K562 (cell line): ENCODE measurements at regions not wholly inside any gene's neighbourhood (a gene's known extent, or its start where the extent isn't known, plus 50 kb on each side); places are given as distances from the start of the nearest gene placed in this dataset.

ENCODE experiments used
- ATAC-seq: fragments of 200-7000 bp; cut with Tn5 transposase; 3 replicates; pipeline ENCODE4 v1.9.1; 2020; ENCODE audit warnings: moderate library complexity
- BruUV-seq: library from RNA; stranded (reverse); fragments of 400-500 nt; replicated peaks from 2 replicates; lab custom pipeline; 2021; lab: Mats Ljungman, UMichigan
- CTCF ChIA-PET: fragments of 300-600 bp; formaldehyde crosslinking; extraction: SDS; loops from one replicate; lab custom pipeline; 2021; ENCODE audit warnings: low intra/inter-chr PET ratio; lab: Yijun Ruan, JAX
- POLR2A ChIA-PET: fragments of 300-600, 350-650 bp; sonication (Branson Sonifier 250); formaldehyde crosslinking; extraction: SDS; loops from one replicate; lab custom pipeline; 2021; ENCODE audit warnings: antibody characterized with exemption, inconsistent platforms; lab: Yijun Ruan, JAX
- DNase-seq, 4 experiments: peaks; one replicate each; pipeline versions ENCODE4 v3.0.0 to v3.0.0-alpha.2; 2011 to 2018; ENCODE audit warnings: low spot score in 3 of 4, mixed read lengths in 3 of 4; ENCODE audit errors: extremely low read depth in 1 of 4
- FAIRE-seq: peaks from 2 replicates; lab custom pipeline; 2011; peaks lifted over from hg19 to GRCh38; lab: Jason Lieb, UNC
- H2AFZ ChIP-seq: 2 replicates; pipeline ENCODE4 v1.6.0; 2011; ENCODE audit warnings: low read depth, low read length, control low read depth, inconsistent platforms
- H3K27ac ChIP-seq: fragments of 200-600 bp; 3 replicates; pipeline ENCODE4 v1.8.0; 2011; ENCODE audit warnings: low read depth, mild to moderate bottlenecking, control low read depth, inconsistent platforms, low read length, moderate library complexity, mixed read lengths; ENCODE audit errors: extremely low read depth
- H3K27me3 ChIP-seq, 2 experiments: fragments of 300-600 bp in 1 of 2; 2 replicates in 1 of 2; 3 replicates in 1 of 2; pipeline versions ENCODE4 v1.6.0 to v1.8.0; 2011; ENCODE audit warnings: inconsistent platforms in 2 of 2, low read length in 2 of 2, mild to moderate bottlenecking in 1 of 2, mixed read lengths in 1 of 2, moderate library complexity in 1 of 2; ENCODE audit not compliant: control insufficient read depth in 2 of 2, insufficient read depth in 2 of 2
- H3K36me3 ChIP-seq: fragments of 300-600 bp; 3 replicates; pipeline ENCODE4 v1.8.0; 2011; ENCODE audit warnings: mild to moderate bottlenecking, low read length, inconsistent platforms; ENCODE audit not compliant: control insufficient read depth, insufficient read depth
- H3K4me1 ChIP-seq, 2 experiments: fragments of 200-600 bp in 1 of 2; replicated peaks in 1 of 2; 2 replicates in 1 of 2; 3 replicates in 1 of 2; pipeline versions ENCODE4 v1.5.1 to v1.8.0; 2011; ENCODE audit warnings: inconsistent platforms in 2 of 2, low read length in 2 of 2, mild to moderate bottlenecking in 1 of 2, mixed read lengths in 1 of 2, moderate library complexity in 1 of 2; ENCODE audit not compliant: control insufficient read depth in 2 of 2, insufficient read depth in 2 of 2
- H3K4me2 ChIP-seq: 2 replicates; pipeline ENCODE4 v1.6.1; 2011; ENCODE audit warnings: low read length, control low read depth, inconsistent platforms, mixed read lengths; ENCODE audit not compliant: insufficient read depth
- H3K4me3 ChIP-seq: fragments of 200-600 bp; sonication (generic), shearing (Covaris generic); 2 replicates; pipeline ENCODE4 v1.5.1; 2016; ENCODE audit warnings: control low read depth, inconsistent platforms
- H3K79me2 ChIP-seq: fragments of 200-600 bp; 3 replicates; pipeline ENCODE4 v1.8.0; 2011; ENCODE audit warnings: low read length, inconsistent platforms; ENCODE audit not compliant: control insufficient read depth, insufficient read depth
- H3K9ac ChIP-seq, 2 experiments: 2 replicates each; pipeline versions ENCODE4 v1.6.0 to v1.6.1; 2011; ENCODE audit warnings: low read depth in 2 of 2, low read length in 2 of 2, control low read depth in 1 of 2, inconsistent platforms in 1 of 2, mild to moderate bottlenecking in 1 of 2, mixed read lengths in 1 of 2; ENCODE audit not compliant: insufficient read depth in 1 of 2
- H3K9me1 ChIP-seq: one replicate; pipeline ENCODE4 v1.6.0; 2011; ENCODE audit warnings: inconsistent platforms, mild to moderate bottlenecking, low read length, moderate library complexity; ENCODE audit not compliant: control insufficient read depth, insufficient read depth
- H3K9me3 ChIP-seq: replicated peaks from 2 replicates; pipeline ENCODE4 v1.5.1; 2011; ENCODE audit warnings: low read depth, low read length, inconsistent platforms; ENCODE audit not compliant: control insufficient read depth, insufficient read depth
- H4K20me1 ChIP-seq: replicated peaks from 2 replicates; pipeline ENCODE4 v1.6.1; 2011; ENCODE audit warnings: low read length, inconsistent platforms, mixed read lengths; ENCODE audit not compliant: control insufficient read depth, insufficient read depth
- CHCHD3 ChIP-seq: fragments of 250-450 bp; sonication (Bioruptor Pico); IDR thresholded peaks from 2 replicates; pipeline ENCODE4 v2.1.2; 2022; ENCODE audit warnings: mild to moderate bottlenecking
- DEAF1 ChIP-seq: fragments of 450-650 bp; formaldehyde crosslinking; IDR thresholded peaks from 2 replicates; pipeline ENCODE4 v1.4.0; 2020; ENCODE audit warnings: mild to moderate bottlenecking, moderate library complexity
- HIVEP1 ChIP-seq: fragments of 250-450 bp; sonication (Bioruptor Pico); IDR thresholded peaks from 2 replicates; pipeline ENCODE4 v1.4.0; 2020; ENCODE audit warnings: mild to moderate bottlenecking
- NCOA6 ChIP-seq: fragments of 450-650 bp; IDR thresholded peaks from 2 replicates; pipeline ENCODE4 v1.6.1; 2017; ENCODE audit warnings: mild to moderate bottlenecking
- STAT5A ChIP-seq: IDR thresholded peaks from 2 replicates; pipeline ENCODE4 v1.6.1; 2012; ENCODE audit warnings: low read length, inconsistent platforms, borderline replicate concordance
- TCFL5 ChIP-seq: fragments of 250-450 bp; sonication (Bioruptor Pico); conservative IDR thresholded peaks from 2 replicates; pipeline ENCODE4 v1.6.1; 2021; ENCODE audit warnings: mild to moderate bottlenecking, moderate library complexity, matching md5 sums
- ZNF778 ChIP-seq: fragments of 450-650 bp; formaldehyde crosslinking; IDR thresholded peaks from 2 replicates; pipeline ENCODE4 v1.4.0; 2020; ENCODE audit warnings: mild to moderate bottlenecking, moderate library complexity
- WGBS: fragments of 100-300 bp; shearing (Covaris generic); methylation state at CpG from one replicate; pipeline ENCODE4 v1.1.6; 2016; ENCODE audit warnings: low coverage, mixed read lengths; ENCODE audit not compliant: insufficient coverage; ENCODE audit errors: missing lambda C conversion rate; 5-methylcytosine and 5-hydroxymethylcytosine counted together
- in situ Hi-C: fragments of 300-500 bp; cut with MboI; formaldehyde crosslinking; loops from 4 replicates; pipeline ENCODE4 v1.15.0; 2018; ENCODE audit warnings: inconsistent platforms, mixed read lengths
- intact Hi-C: fragments of 100-400 bp; cut with micrococcal nuclease; formaldehyde crosslinking; loops from 2 replicates; pipeline ENCODE4 v1.14.2; 2022
- TF ChIP-seq, protein P1 (sequence below): fragments of 450-650 bp; formaldehyde crosslinking; conservative IDR thresholded peaks from 2 replicates; pipeline ENCODE4 v1.4.0; 2022; ENCODE audit warnings: mild to moderate bottlenecking, missing genetic modification characterization

DNA sequence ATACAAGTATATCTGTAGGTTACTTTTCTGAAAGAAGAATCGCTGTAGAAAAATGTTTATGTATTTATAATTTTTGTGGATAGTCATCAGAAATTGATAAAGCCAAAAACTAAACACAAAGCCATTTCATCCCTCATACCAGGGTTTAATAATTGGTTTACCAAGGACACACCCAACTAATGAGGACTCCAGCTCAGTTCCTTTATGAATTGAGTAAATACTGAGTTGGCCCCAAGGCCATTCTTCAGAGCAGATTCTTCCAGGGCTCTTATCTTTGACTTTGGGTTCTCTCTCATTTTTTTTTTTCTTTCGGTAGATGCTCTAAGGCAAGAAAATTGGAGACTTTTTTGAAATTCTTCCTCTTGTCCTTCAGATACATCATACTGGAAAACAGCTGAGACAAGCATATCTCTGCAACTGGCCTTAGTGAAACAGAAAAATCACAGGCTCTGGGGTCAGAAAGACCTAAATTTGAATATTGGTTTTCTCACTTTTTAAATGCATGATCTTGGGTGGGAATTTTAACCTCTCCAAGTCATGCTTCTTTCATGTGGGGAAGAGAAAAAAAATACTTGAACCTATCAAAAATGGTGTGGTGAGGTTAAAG lies 401.8 kb downstream of the ARHGEF28 start:
- in situ Hi-C loops: loop anchor here (25.0 kb wide), 1 partner anchor 609 kb away; the partner anchor contains the start of gene ENC1
- H3K27ac ChIP-seq: no peak overlapping the region
- H3K36me3 ChIP-seq: no peaks in the 10 kb centered on the region
- no peak overlapping the region for H3K4me2 ChIP-seq
- no peak overlapping the region for H3K4me3 ChIP-seq
- POLR2A ChIA-PET: no interaction called here
- no peaks in the 10 kb centered on the region for H3K27me3 ChIP-seq
- 6% methylated on average over 2 of the region's 2 CpGs for WGBS
- DNase-seq (no peak), ATAC-seq (no peak), FAIRE-seq (no peak)
- H2AFZ ChIP-seq: no peak overlapping the region
- no peaks in the 10 kb centered on the region for H3K9me3 ChIP-seq
- CTCF ChIA-PET: no interaction called here
- TF ChIP-seq STAT5A: no peak
- H3K79me2 ChIP-seq: no peaks in the 10 kb centered on the region
- intact Hi-C loops: no loop called here
- no TSS peak for BruUV-seq
- H4K20me1 ChIP-seq: no peaks in the 10 kb centered on the region
- H3K9ac ChIP-seq: no peak overlapping the region
- H3K4me1 ChIP-seq: no peaks in the 10 kb centered on the region
- H3K9me1 ChIP-seq: no peaks in the 10 kb centered on the region

DNA sequence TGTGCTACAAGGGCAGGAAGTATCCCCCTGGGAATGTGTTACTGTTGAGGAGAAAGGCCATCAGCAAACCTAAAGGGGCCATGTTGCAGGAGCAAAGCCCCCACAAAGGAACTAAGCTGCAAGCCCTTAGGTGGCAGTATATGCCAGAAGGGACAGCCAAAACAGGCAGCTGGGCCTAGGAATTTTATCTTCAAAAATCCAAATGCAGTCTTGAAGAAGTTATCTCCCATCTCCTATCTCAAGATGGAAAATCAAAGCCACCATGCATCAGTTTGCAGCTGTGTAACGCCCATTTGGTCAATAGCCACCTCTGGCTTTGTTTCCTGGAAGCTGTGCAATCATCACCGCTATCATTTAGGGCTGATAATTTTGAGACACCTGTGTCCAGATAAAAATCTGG lies 400.3 kb downstream of the ARHGEF28 start:
- no peaks in the 10 kb centered on the region for H3K4me1 ChIP-seq
- no peak overlapping the region for H3K27ac ChIP-seq
- no peaks in the 10 kb centered on the region for H3K36me3 ChIP-seq
- H4K20me1 ChIP-seq: no peaks in the 10 kb centered on the region
- no peaks in the 10 kb centered on the region for H3K27me3 ChIP-seq
- in situ Hi-C loops (loop anchor here (25.0 kb wide), 1 partner anchor 611 kb away; the partner anchor contains the start of gene ENC1), intact Hi-C loops (no loop called here)
- H3K9me3 ChIP-seq: no peaks in the 10 kb centered on the region
- WGBS: 0% methylated on average over 2 of the region's 2 CpGs
- no peak for ATAC-seq
- ChIA-PET CTCF (interaction anchor here (0.6 kb wide), 1 partner anchor 334 kb away, joined by 3 read pairs; no protein-coding TSS in a partner anchor), POLR2A (no interaction called here)
- no peak overlapping the region for H3K4me2 ChIP-seq
- no peak for FAIRE-seq
- H2AFZ ChIP-seq: no peak overlapping the region
- no peaks in the 10 kb centered on the region for H3K9me1 ChIP-seq
- H3K4me3 ChIP-seq: no peak overlapping the region
- no peak overlapping the region for H3K9ac ChIP-seq
- no peaks in the 10 kb centered on the region for H3K79me2 ChIP-seq
- BruUV-seq: no TSS peak
- no peak for DNase-seq
- TF ChIP-seq CHCHD3 (CRISPR knock-in tag) (no peak), DEAF1 (CRISPR knock-in tag) (no peak), NCOA6 (no peak), TCFL5 (CRISPR knock-in tag) (no peak), HIVEP1 (no peak), ZNF778 (CRISPR knock-in tag) (no peak)
- TF ChIP-seq, protein P1, sequence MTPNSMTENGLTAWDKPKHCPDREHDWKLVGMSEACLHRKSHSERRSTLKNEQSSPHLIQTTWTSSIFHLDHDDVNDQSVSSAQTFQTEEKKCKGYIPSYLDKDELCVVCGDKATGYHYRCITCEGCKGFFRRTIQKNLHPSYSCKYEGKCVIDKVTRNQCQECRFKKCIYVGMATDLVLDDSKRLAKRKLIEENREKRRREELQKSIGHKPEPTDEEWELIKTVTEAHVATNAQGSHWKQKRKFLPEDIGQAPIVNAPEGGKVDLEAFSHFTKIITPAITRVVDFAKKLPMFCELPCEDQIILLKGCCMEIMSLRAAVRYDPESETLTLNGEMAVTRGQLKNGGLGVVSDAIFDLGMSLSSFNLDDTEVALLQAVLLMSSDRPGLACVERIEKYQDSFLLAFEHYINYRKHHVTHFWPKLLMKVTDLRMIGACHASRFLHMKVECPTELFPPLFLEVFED (CRISPR knock-in tag): no peak
